Activated gamma-delta T cell treated with Interleukin-2 at 50 U/mL for 16 hours (primary cell): ENCODE measurements at regions not wholly inside any gene's neighbourhood (a gene's known extent, or its start where the extent isn't known, plus 50 kb on each side); places are given as distances from the start of the nearest gene placed in this dataset.

ENCODE experiments used
- DNase-seq: peaks from one replicate; pipeline ENCODE4 v3.0.0-alpha.2; 2020

- no peak for DNase-seq
Measured at GRCh38 chr9:79955300-79955699, 383.5 kb downstream of the TLE4 start.

GRCh38 chr9:79953908-79954307 is 382.1 kb downstream of the TLE4 start:
- no peak for DNase-seq

GRCh38 chr9:79952401-79952800 is 380.6 kb downstream of the TLE4 start:
- DNase-seq: no peak

- DNase-seq: no peak
Measured at GRCh38 chr9:79946712-79947111, 374.9 kb downstream of the TLE4 start.

GRCh38 chr9:79945495-79945894 is 373.7 kb downstream of the TLE4 start:
- no peak for DNase-seq

GRCh38 chr9:79945016-79945415 is 373.3 kb downstream of the TLE4 start:
- no peak for DNase-seq

GRCh38 chr9:79940919-79941318 is 369.2 kb downstream of the TLE4 start:
- no peak for DNase-seq

GRCh38 chr9:79939819-79940218 is 368.1 kb downstream of the TLE4 start:
- DNase-seq: no peak

GRCh38 chr9:79936336-79936735 is 364.6 kb downstream of the TLE4 start:
- no peak for DNase-seq

- DNase-seq: no peak
Measured at GRCh38 chr9:79929285-79929684, 357.5 kb downstream of the TLE4 start.

- DNase-seq: no peak
Measured at GRCh38 chr9:79928661-79929223, 357.0 kb downstream of the TLE4 start.

GRCh38 chr9:79925326-79925725 is 353.6 kb downstream of the TLE4 start:
- no peak for DNase-seq

- no peak for DNase-seq
Measured at GRCh38 chr9:79924836-79925235, 353.1 kb downstream of the TLE4 start.

- no peak for DNase-seq
Measured at GRCh38 chr9:79917421-79917820, 345.7 kb downstream of the TLE4 start.

- DNase-seq: no peak
Measured at GRCh38 chr9:79913867-79914266, 342.1 kb downstream of the TLE4 start.

- no peak for DNase-seq
Measured at GRCh38 chr9:79912318-79913070, 340.7 kb downstream of the TLE4 start.

GRCh38 chr9:79911724-79912123 is 340.0 kb downstream of the TLE4 start:
- DNase-seq: no peak

- no peak for DNase-seq
Measured at GRCh38 chr9:79902825-79903600, 331.2 kb downstream of the TLE4 start.

GRCh38 chr9:79900754-79901153 is 329.0 kb downstream of the TLE4 start:
- DNase-seq: no peak

GRCh38 chr9:79896390-79896980 is 324.7 kb downstream of the TLE4 start:
- no peak for DNase-seq

- no peak for DNase-seq
Measured at GRCh38 chr9:79895232-79895631, 323.5 kb downstream of the TLE4 start.

GRCh38 chr9:79889369-79889768 is 317.6 kb downstream of the TLE4 start:
- DNase-seq: no peak

- no peak for DNase-seq
Measured at GRCh38 chr9:79885093-79885857, 313.5 kb downstream of the TLE4 start.
